ENCODE measurements at regions not wholly inside any gene's neighbourhood (a gene's known extent, or its start where the extent isn't known, plus 50 kb on each side); places are given as distances from the start of the nearest gene placed in this dataset.

DNA sequence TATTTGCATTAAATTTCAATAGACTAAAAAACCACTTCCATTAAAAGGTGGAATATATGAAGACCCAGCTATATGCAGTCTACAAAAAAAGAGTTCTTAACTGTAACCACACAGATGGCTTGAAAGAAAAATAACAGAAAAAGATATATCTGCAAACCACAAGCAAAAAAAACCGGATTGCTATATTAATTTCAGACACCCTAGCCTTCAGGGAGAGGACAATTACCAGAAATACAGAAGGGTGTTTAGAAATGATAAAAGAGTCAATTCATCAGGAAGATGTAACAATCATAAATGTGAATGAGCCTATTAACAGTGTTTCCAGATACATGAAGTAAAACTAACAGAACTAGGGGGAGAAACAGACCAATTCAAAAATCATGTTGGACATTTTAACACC, 56.9 kb upstream of the SMIM23 start:
- TF ChIP-seq, protein P1, sequence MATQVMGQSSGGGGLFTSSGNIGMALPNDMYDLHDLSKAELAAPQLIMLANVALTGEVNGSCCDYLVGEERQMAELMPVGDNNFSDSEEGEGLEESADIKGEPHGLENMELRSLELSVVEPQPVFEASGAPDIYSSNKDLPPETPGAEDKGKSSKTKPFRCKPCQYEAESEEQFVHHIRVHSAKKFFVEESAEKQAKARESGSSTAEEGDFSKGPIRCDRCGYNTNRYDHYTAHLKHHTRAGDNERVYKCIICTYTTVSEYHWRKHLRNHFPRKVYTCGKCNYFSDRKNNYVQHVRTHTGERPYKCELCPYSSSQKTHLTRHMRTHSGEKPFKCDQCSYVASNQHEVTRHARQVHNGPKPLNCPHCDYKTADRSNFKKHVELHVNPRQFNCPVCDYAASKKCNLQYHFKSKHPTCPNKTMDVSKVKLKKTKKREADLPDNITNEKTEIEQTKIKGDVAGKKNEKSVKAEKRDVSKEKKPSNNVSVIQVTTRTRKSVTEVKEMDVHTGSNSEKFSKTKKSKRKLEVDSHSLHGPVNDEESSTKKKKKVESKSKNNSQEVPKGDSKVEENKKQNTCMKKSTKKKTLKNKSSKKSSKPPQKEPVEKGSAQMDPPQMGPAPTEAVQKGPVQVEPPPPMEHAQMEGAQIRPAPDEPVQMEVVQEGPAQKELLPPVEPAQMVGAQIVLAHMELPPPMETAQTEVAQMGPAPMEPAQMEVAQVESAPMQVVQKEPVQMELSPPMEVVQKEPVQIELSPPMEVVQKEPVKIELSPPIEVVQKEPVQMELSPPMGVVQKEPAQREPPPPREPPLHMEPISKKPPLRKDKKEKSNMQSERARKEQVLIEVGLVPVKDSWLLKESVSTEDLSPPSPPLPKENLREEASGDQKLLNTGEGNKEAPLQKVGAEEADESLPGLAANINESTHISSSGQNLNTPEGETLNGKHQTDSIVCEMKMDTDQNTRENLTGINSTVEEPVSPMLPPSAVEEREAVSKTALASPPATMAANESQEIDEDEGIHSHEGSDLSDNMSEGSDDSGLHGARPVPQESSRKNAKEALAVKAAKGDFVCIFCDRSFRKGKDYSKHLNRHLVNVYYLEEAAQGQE (IDR thresholded peaks at IDR 0.05; ENCODE audit: low read depth): no peak
- TF ChIP-seq CEBPB (IDR thresholded peaks at IDR 0.05) (no peak), EGR1 (IDR thresholded peaks at IDR 0.05) (no peak), CREB1 (IDR thresholded peaks at IDR 0.05; ENCODE audit: low read depth) (no peak), YY1 (IDR thresholded peaks at IDR 0.05; ENCODE audit: low read depth) (no peak), RAD21 (IDR thresholded peaks at IDR 0.05; ENCODE audit: low read depth) (no peak), ZBTB7A (IDR thresholded peaks at IDR 0.05; ENCODE audit: low read depth) (no peak), NFIC (IDR thresholded peaks at IDR 0.05) (no peak), TEAD4 (IDR thresholded peaks at IDR 0.05) (no peak), FOXM1 (IDR thresholded peaks at IDR 0.05; ENCODE audit: borderline replicate concordance, low read depth) (no peak), TAF1 (IDR thresholded peaks at IDR 0.05; ENCODE audit: low read depth) (no peak), TCF12 (IDR thresholded peaks at IDR 0.05; ENCODE audit: low read depth) (no peak), EP300 (IDR thresholded peaks at IDR 0.05; ENCODE audit: borderline replicate concordance) (no peak)
- TF ChIP-seq, protein P2, sequence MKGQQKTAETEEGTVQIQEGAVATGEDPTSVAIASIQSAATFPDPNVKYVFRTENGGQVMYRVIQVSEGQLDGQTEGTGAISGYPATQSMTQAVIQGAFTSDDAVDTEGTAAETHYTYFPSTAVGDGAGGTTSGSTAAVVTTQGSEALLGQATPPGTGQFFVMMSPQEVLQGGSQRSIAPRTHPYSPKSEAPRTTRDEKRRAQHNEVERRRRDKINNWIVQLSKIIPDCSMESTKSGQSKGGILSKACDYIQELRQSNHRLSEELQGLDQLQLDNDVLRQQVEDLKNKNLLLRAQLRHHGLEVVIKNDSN (IDR thresholded peaks at IDR 0.05): no peak
- TF ChIP-seq, protein P3, sequence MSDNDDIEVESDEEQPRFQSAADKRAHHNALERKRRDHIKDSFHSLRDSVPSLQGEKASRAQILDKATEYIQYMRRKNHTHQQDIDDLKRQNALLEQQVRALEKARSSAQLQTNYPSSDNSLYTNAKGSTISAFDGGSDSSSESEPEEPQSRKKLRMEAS (IDR thresholded peaks at IDR 0.05): no peak
